PC-9 (cell line): ENCODE measurements at regions not wholly inside any gene's neighbourhood (a gene's known extent, or its start where the extent isn't known, plus 50 kb on each side); places are given as distances from the start of the nearest gene placed in this dataset.

Experiments
- EZH2 ChIP-seq: fragments of 200-600 bp; sonication (generic); IDR thresholded peaks from 2 replicates; pipeline ENCODE4 v1.8.0; 2017; ENCODE audit warnings: antibody characterized with exemption, low read depth
- TF ChIP-seq, protein P1 (sequence below): fragments of 200-600 bp; sonication (generic); conservative IDR thresholded peaks from 2 replicates; pipeline ENCODE4 v1.6.1; 2017; ENCODE audit warnings: mixed run types, antibody characterized with exemption, mild to moderate bottlenecking, moderate library complexity

DNA sequence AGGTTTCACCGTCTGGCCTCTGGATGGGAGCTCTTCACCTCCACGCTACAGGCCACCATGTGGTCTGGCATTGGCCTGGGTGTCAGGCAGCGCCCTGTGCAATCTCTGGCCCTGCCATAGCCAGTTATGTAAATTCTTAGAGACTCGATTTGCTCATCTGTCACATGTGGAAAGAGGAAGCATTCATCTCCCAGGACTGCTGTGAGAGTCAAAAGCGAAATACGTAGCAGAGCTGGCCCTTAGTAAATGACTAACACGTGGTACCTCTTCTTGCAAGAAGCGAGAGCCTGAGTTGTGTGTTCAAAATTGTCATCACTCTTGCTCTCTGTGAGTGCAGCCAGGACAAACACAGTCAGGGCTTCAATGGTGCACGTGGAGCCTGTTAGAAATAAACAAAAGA lies 159.0 kb upstream of the BACE2 start:
- TF ChIP-seq, protein P1, sequence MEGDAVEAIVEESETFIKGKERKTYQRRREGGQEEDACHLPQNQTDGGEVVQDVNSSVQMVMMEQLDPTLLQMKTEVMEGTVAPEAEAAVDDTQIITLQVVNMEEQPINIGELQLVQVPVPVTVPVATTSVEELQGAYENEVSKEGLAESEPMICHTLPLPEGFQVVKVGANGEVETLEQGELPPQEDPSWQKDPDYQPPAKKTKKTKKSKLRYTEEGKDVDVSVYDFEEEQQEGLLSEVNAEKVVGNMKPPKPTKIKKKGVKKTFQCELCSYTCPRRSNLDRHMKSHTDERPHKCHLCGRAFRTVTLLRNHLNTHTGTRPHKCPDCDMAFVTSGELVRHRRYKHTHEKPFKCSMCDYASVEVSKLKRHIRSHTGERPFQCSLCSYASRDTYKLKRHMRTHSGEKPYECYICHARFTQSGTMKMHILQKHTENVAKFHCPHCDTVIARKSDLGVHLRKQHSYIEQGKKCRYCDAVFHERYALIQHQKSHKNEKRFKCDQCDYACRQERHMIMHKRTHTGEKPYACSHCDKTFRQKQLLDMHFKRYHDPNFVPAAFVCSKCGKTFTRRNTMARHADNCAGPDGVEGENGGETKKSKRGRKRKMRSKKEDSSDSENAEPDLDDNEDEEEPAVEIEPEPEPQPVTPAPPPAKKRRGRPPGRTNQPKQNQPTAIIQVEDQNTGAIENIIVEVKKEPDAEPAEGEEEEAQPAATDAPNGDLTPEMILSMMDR, result no peak
- TF ChIP-seq EZH2, result no peak
